Esophagus squamous epithelium (tissue), 4 donors: ENCODE measurements at regions not wholly inside any gene's neighbourhood (a gene's known extent, or its start where the extent isn't known, plus 50 kb on each side); places are given as distances from the start of the nearest gene placed in this dataset.

Experiments used
- POLR2A ChIP-seq, 4 donors: fragments of 450-650 bp; IDR thresholded peaks; one replicate each; pipeline ENCODE4 v1.6.1; 2017; ENCODE audit warnings: antibody characterized with exemption in 4 of 4, mild to moderate bottlenecking in 4 of 4, moderate library complexity in 3 of 4
- TF ChIP-seq, protein P1 (sequence below), 6 experiments: fragments of 450-650 bp in 4 of 6; fragments of 200-600 bp in 2 of 6; sonication (generic) in 2 of 6; IDR thresholded peaks; one replicate each; pipeline ENCODE4 v1.5.1; 2016 to 2019; ENCODE audit warnings: antibody characterized with exemption in 6 of 6, mild to moderate bottlenecking in 4 of 6, moderate library complexity in 4 of 6

DNA sequence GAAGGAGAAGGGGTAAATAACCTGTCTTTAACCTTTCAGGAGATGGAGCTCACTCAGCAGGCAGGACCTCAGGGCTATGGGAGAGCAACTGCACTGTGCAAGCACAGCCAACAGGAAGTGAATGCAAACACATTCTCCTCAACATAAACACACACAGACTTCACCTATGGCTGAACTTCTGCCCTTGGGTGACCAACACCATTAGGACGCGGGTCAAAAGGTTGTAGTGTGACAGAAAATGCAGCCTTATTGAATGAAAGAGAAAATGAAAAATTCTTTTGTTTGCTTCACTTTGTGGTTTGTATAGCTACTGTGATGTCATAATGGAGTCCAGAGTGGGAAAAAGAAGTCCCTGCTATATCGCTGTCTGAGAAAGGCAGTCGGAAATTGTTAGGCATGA lies 323.0 kb downstream of the NDFIP2 start:
- no peak for TF ChIP-seq POLR2A (IDR thresholded peaks at IDR 0.05)
- TF ChIP-seq, protein P1, sequence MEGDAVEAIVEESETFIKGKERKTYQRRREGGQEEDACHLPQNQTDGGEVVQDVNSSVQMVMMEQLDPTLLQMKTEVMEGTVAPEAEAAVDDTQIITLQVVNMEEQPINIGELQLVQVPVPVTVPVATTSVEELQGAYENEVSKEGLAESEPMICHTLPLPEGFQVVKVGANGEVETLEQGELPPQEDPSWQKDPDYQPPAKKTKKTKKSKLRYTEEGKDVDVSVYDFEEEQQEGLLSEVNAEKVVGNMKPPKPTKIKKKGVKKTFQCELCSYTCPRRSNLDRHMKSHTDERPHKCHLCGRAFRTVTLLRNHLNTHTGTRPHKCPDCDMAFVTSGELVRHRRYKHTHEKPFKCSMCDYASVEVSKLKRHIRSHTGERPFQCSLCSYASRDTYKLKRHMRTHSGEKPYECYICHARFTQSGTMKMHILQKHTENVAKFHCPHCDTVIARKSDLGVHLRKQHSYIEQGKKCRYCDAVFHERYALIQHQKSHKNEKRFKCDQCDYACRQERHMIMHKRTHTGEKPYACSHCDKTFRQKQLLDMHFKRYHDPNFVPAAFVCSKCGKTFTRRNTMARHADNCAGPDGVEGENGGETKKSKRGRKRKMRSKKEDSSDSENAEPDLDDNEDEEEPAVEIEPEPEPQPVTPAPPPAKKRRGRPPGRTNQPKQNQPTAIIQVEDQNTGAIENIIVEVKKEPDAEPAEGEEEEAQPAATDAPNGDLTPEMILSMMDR (IDR thresholded peaks at IDR 0.05): no peak
